ENCODE measurements at regions not wholly inside any gene's neighbourhood (a gene's known extent, or its start where the extent isn't known, plus 50 kb on each side); places are given as distances from the start of the nearest gene placed in this dataset.

GRCh38 chr2:220995581-220995980 is 576.5 kb downstream of the EPHA4 start:
- H3K36me3 ChIP-seq (ENCODE audit: control insufficient read depth in 2 of 3, insufficient read depth in 3 of 3, low read length in 3 of 3) = no peaks in the 10 kb centered on the region
- no peak for FAIRE-seq

GRCh38 chr2:220998156-220998555 is 573.9 kb downstream of the EPHA4 start:
- intact Hi-C loops (cut with DNase I) = no loop called here
- Histone ChIP-seq H3K4me3 (ENCODE audit: low read length in 3 of 3) (no peak overlapping the region), H3K4me1 (ENCODE audit: control insufficient read depth in 2 of 3, insufficient read depth in 2 of 3, low read depth in 1 of 3, low read length in 3 of 3) (peaks cover 0 to 2% (median 0%) of the 10 kb centered on the region in 3 donors), H3K27ac (ENCODE audit: low read depth in 2 of 2, low read length in 2 of 2) (no peak overlapping the region), H3K9ac (ENCODE audit: low read length in 3 of 3) (no peak overlapping the region), H3K36me3 (ENCODE audit: control insufficient read depth in 2 of 3, insufficient read depth in 3 of 3, low read length in 3 of 3) (no peaks in the 10 kb centered on the region), H3K27me3 (ENCODE audit: control insufficient read depth, insufficient read depth, low read length) (no peaks in the 10 kb centered on the region), H3K9me3 (ENCODE audit: control insufficient read depth in 2 of 3, insufficient read depth in 1 of 3, low read length in 3 of 3) (no peaks in the 10 kb centered on the region)
- TF ChIP-seq CTCF (IDR thresholded peaks at IDR 0.05; ENCODE audit: borderline replicate concordance, extremely low read depth, insufficient read depth) = no peak
- DNase-seq = no peak
- FAIRE-seq = no peak

More at GRCh38 chr2:220995581-220995980, 576.5 kb downstream of the EPHA4 start:
- Histone ChIP-seq H3K27me3 (ENCODE audit: control insufficient read depth, insufficient read depth, low read length) (no peaks in the 10 kb centered on the region), H3K9me3 (ENCODE audit: control insufficient read depth in 2 of 3, insufficient read depth in 1 of 3, low read length in 3 of 3) (no peaks in the 10 kb centered on the region), H3K4me3 (ENCODE audit: low read length in 3 of 3) (no peak overlapping the region), H3K9ac (ENCODE audit: low read length in 3 of 3) (no peak overlapping the region), H3K27ac (ENCODE audit: low read depth in 2 of 2, low read length in 2 of 2) (no peak overlapping the region), H3K4me1 (ENCODE audit: control insufficient read depth in 2 of 3, insufficient read depth in 2 of 3, low read depth in 1 of 3, low read length in 3 of 3) (peaks cover 0 to 2% (median 0%) of the 10 kb centered on the region in 3 donors)
- peak in 1 of 5 donors; percentile 3 for DNase-seq
- intact Hi-C loops (cut with DNase I) = no loop called here
- no peak for TF ChIP-seq CTCF (IDR thresholded peaks at IDR 0.05; ENCODE audit: borderline replicate concordance, extremely low read depth, insufficient read depth)

- Histone ChIP-seq H3K4me1 (ENCODE audit: control insufficient read depth in 2 of 3, insufficient read depth in 2 of 3, low read depth in 1 of 3, low read length in 3 of 3) (peaks cover 0 to 2% (median 0%) of the 10 kb centered on the region in 3 donors), H3K9me3 (ENCODE audit: control insufficient read depth in 2 of 3, insufficient read depth in 1 of 3, low read length in 3 of 3) (no peaks in the 10 kb centered on the region), H3K4me3 (ENCODE audit: low read length in 3 of 3) (no peak overlapping the region), H3K27me3 (ENCODE audit: control insufficient read depth, insufficient read depth, low read length) (no peaks in the 10 kb centered on the region), H3K27ac (ENCODE audit: low read depth in 2 of 2, low read length in 2 of 2) (no peak overlapping the region), H3K9ac (ENCODE audit: low read length in 3 of 3) (no peak overlapping the region), H3K36me3 (ENCODE audit: control insufficient read depth in 2 of 3, insufficient read depth in 3 of 3, low read length in 3 of 3) (no peaks in the 10 kb centered on the region)
- intact Hi-C loops (cut with DNase I) = no loop called here
- FAIRE-seq = no peak
- TF ChIP-seq CTCF (IDR thresholded peaks at IDR 0.05; ENCODE audit: borderline replicate concordance, extremely low read depth, insufficient read depth) = no peak
- DNase-seq = no peak
Observed at GRCh38 chr2:220999356-220999755, 572.7 kb downstream of the EPHA4 start.

- H3K36me3 ChIP-seq (ENCODE audit: control insufficient read depth in 2 of 3, insufficient read depth in 3 of 3, low read length in 3 of 3) = no peaks in the 10 kb centered on the region
- no peaks in the 10 kb centered on the region for H3K27me3 ChIP-seq (ENCODE audit: control insufficient read depth, insufficient read depth, low read length)
- no peak overlapping the region for H3K4me3 ChIP-seq (ENCODE audit: low read length in 3 of 3)
- DNase-seq = peak in 2 of 5 donors; percentile 71 to 90
- no peaks in the 10 kb centered on the region for H3K9me3 ChIP-seq (ENCODE audit: control insufficient read depth in 2 of 3, insufficient read depth in 1 of 3, low read length in 3 of 3)
- H3K27ac ChIP-seq (ENCODE audit: low read depth in 2 of 2, low read length in 2 of 2) = no peak overlapping the region
- H3K9ac ChIP-seq (ENCODE audit: low read length in 3 of 3) = no peak overlapping the region
- intact Hi-C loops (cut with DNase I) = no loop called here
- H3K4me1 ChIP-seq (ENCODE audit: control insufficient read depth in 2 of 3, insufficient read depth in 2 of 3, low read depth in 1 of 3, low read length in 3 of 3) = peaks cover 0 to 2% (median 0%) of the 10 kb centered on the region in 3 donors
- FAIRE-seq = no peak
- TF ChIP-seq CTCF (IDR thresholded peaks at IDR 0.05; ENCODE audit: borderline replicate concordance, extremely low read depth, insufficient read depth) = no peak
Observed at GRCh38 chr2:221001381-221001801, 570.7 kb downstream of the EPHA4 start.

Data from kidney (tissue), 13 donors.